Sigmoid colon (tissue), 6 donors: ENCODE measurements at regions not wholly inside any gene's neighbourhood (a gene's known extent, or its start where the extent isn't known, plus 50 kb on each side); places are given as distances from the start of the nearest gene placed in this dataset.
A peak's percentile ranks its signal among the peaks of the same experiment; 100 is the strongest.

Experiments
- DNase-seq: peaks from one replicate; pipeline ENCODE4 v3.0.0-alpha.2; 2019
- H3K27ac ChIP-seq, 4 donors: fragments of 200-600 bp; sonication (generic); one replicate each; pipeline ENCODE4 v1.5.1; 2016 to 2019; ENCODE audit warnings: mild to moderate bottlenecking in 1 of 4
- H3K27me3 ChIP-seq, 3 donors: fragments of 200-600 bp; sonication (generic); one replicate each; pipeline ENCODE4 v1.5.1; 2019; ENCODE audit warnings: mild to moderate bottlenecking in 1 of 3
- H3K36me3 ChIP-seq, 4 donors: fragments of 200-600 bp; sonication (generic); one replicate each; pipeline ENCODE4 v1.5.1; 2016 to 2019
- H3K4me1 ChIP-seq, 4 donors: fragments of 200-600 bp; sonication (generic); one replicate each; pipeline ENCODE4 v1.5.1; 2017 to 2019
- H3K4me3 ChIP-seq, 4 donors: fragments of 200-600 bp; sonication (generic); one replicate each; pipeline ENCODE4 v1.5.1; 2017 to 2019; ENCODE audit warnings: mild to moderate bottlenecking in 2 of 4, moderate library complexity in 1 of 4
- H3K9me3 ChIP-seq, 4 donors: fragments of 200-600 bp in 3 of 4; sonication (generic) in 3 of 4; one replicate each; pipeline versions ENCODE4 v1.5.1 to v1.6.1; 2013 to 2019
- EP300 ChIP-seq, 4 donors: sonication (generic); formaldehyde crosslinking; IDR thresholded peaks; one replicate each; pipeline ENCODE4 v1.6.1; 2017; ENCODE audit warnings: antibody characterized with exemption in 4 of 4
- POLR2A ChIP-seq, 2 donors: fragments of 450-650 bp; IDR thresholded peaks; one replicate each; pipeline ENCODE4 v1.6.1; 2016; ENCODE audit warnings: antibody characterized with exemption in 2 of 2, mild to moderate bottlenecking in 2 of 2, moderate library complexity in 2 of 2
- POLR2AphosphoS5 ChIP-seq, 4 donors: sonication (generic); formaldehyde crosslinking; IDR thresholded peaks; one replicate each; pipeline ENCODE4 v1.6.1; 2017; ENCODE audit warnings: antibody characterized with exemption in 4 of 4
- WGBS, 2 donors: extraction: QIAGEN DNeasy Blood & Tissue Kit; methylation state at CpG; one replicate each; pipeline ENCODE4 v1.1.7; 2013; 5-methylcytosine and 5-hydroxymethylcytosine counted together
- intact Hi-C: fragments of 100-400 bp; cut with DNase I; formaldehyde crosslinking; loops from one replicate; pipeline ENCODE4 v1.15.1; 2023
- TF ChIP-seq, protein P1 (sequence below), 4 experiments: fragments of 450-650 bp in 3 of 4; fragments of 200-600 bp in 1 of 4; IDR thresholded peaks; one replicate each; pipeline ENCODE4 v1.5.1; 2016 to 2019; ENCODE audit warnings: antibody characterized with exemption in 4 of 4, mild to moderate bottlenecking in 3 of 4, moderate library complexity in 2 of 4
- donor health status: healthy with polysubstance abuse.
- donor health status: healthy.

- Histone ChIP-seq H3K27ac (peak overlapping the region; percentile 63 to 78 (median 69)), H3K4me1 (peaks cover 0 to 40% (median 33%) of the 10 kb centered on the region in 4 donors), H3K27me3 (no peaks in the 10 kb centered on the region), H3K36me3 (no peaks in the 10 kb centered on the region), H3K9me3 (no peaks in the 10 kb centered on the region), H3K4me3 (no peak overlapping the region)
- WGBS, 2 donors, result 46 to 75% methylated on average over 2 of the region's 2 CpGs
- no peak for DNase-seq
- intact Hi-C loops, result loop anchor here (2.0 to 5.0 kb wide), 3 partner anchors 42 to 275 kb away; partner anchors contain the start of gene NUDT4
- no peak for TF ChIP-seq POLR2A (IDR thresholded peaks at IDR 0.05)
- TF ChIP-seq POLR2AphosphoS5 (IDR thresholded peaks at IDR 0.05), result no peak
These were observed 173.6 kb upstream of the EEA1 start for GRCh38 chr12:93102744-93103143.

DNA sequence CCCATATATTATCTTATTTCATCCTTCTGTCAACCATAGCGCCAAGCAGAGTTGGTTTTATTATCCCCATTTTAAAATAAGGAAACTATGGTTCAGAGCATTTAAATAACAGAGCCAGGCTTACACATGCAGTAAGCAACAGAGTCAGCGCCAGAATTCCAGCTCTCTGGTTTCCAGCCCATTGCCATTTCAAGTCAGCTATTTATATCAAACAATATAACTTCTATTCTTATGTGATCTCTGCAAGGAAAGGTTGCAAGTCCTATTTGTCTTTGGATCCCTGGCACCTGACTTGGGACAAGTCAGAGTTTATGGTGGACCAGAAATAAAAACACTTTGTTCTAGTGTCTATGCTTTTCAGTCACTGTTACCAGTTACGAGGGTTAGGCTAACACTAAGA lies 174.1 kb upstream of the EEA1 start:
- Histone ChIP-seq H3K36me3 (no peaks in the 10 kb centered on the region), H3K4me3 (no peak overlapping the region), H3K9me3 (no peaks in the 10 kb centered on the region), H3K27ac (peak overlapping the region; percentile 63 to 78 (median 69)), H3K27me3 (no peaks in the 10 kb centered on the region), H3K4me1 (peaks cover 0 to 44% (median 37%) of the 10 kb centered on the region in 4 donors)
- TF ChIP-seq POLR2A (IDR thresholded peaks at IDR 0.05) (no peak), EP300 (IDR thresholded peaks at IDR 0.05) (peak in 1 of 4 donors; percentile 62), POLR2AphosphoS5 (IDR thresholded peaks at IDR 0.05) (peak in 3 of 4 donors; percentile 52 to 60 (median 55))
- TF ChIP-seq, protein P1, sequence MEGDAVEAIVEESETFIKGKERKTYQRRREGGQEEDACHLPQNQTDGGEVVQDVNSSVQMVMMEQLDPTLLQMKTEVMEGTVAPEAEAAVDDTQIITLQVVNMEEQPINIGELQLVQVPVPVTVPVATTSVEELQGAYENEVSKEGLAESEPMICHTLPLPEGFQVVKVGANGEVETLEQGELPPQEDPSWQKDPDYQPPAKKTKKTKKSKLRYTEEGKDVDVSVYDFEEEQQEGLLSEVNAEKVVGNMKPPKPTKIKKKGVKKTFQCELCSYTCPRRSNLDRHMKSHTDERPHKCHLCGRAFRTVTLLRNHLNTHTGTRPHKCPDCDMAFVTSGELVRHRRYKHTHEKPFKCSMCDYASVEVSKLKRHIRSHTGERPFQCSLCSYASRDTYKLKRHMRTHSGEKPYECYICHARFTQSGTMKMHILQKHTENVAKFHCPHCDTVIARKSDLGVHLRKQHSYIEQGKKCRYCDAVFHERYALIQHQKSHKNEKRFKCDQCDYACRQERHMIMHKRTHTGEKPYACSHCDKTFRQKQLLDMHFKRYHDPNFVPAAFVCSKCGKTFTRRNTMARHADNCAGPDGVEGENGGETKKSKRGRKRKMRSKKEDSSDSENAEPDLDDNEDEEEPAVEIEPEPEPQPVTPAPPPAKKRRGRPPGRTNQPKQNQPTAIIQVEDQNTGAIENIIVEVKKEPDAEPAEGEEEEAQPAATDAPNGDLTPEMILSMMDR (IDR thresholded peaks at IDR 0.05), result no peak
- 35 to 68% methylated on average over 3 of the region's 3 CpGs for WGBS, 2 donors
- peak; percentile 88 for DNase-seq
- intact Hi-C loops, result loop anchor here (2.0 to 5.0 kb wide), 3 partner anchors 42 to 274 kb away; partner anchors contain the start of gene NUDT4

- no peaks in the 10 kb centered on the region for H3K9me3 ChIP-seq
- no peak for DNase-seq
- TF ChIP-seq, protein P1 (IDR thresholded peaks at IDR 0.05), result no peak
- no peak for TF ChIP-seq POLR2A (IDR thresholded peaks at IDR 0.05)
- TF ChIP-seq POLR2AphosphoS5 (IDR thresholded peaks at IDR 0.05), result no peak
- TF ChIP-seq EP300 (IDR thresholded peaks at IDR 0.05), result no peak
- no peak overlapping the region for H3K27ac ChIP-seq
- intact Hi-C loops, result loop anchor here (5.0 kb wide), 2 partner anchors 78 to 273 kb away; partner anchors contain the start of gene NUDT4
- no peak overlapping the region for H3K4me3 ChIP-seq
- WGBS, 2 donors, result 92 to 95% methylated on average over 1 of the region's 1 CpG
- peaks cover 0 to 58% (median 50%) of the 10 kb centered on the region in 4 donors for H3K4me1 ChIP-seq
- no peaks in the 10 kb centered on the region for H3K36me3 ChIP-seq
- no peaks in the 10 kb centered on the region for H3K27me3 ChIP-seq
These were observed 175.4 kb upstream of the EEA1 start for GRCh38 chr12:93104535-93104934.

GRCh38 chr12:93106910-93107309 lies 177.8 kb upstream of the EEA1 start:
- no peak for DNase-seq
- Histone ChIP-seq H3K9me3 (no peaks in the 10 kb centered on the region), H3K27me3 (no peaks in the 10 kb centered on the region), H3K36me3 (no peaks in the 10 kb centered on the region), H3K4me1 (peaks cover 0 to 60% (median 53%) of the 10 kb centered on the region in 4 donors), H3K27ac (peak overlapping the region in 1 of 4 donors; percentile 30), H3K4me3 (no peak overlapping the region)
- 75 to 79% methylated on average over 2 of the region's 2 CpGs for WGBS, 2 donors
- TF ChIP-seq EP300 (IDR thresholded peaks at IDR 0.05) (no peak), POLR2AphosphoS5 (IDR thresholded peaks at IDR 0.05) (no peak), POLR2A (IDR thresholded peaks at IDR 0.05) (no peak)
- TF ChIP-seq, protein P1 (IDR thresholded peaks at IDR 0.05), result no peak
- intact Hi-C loops, result no loop called here

DNA sequence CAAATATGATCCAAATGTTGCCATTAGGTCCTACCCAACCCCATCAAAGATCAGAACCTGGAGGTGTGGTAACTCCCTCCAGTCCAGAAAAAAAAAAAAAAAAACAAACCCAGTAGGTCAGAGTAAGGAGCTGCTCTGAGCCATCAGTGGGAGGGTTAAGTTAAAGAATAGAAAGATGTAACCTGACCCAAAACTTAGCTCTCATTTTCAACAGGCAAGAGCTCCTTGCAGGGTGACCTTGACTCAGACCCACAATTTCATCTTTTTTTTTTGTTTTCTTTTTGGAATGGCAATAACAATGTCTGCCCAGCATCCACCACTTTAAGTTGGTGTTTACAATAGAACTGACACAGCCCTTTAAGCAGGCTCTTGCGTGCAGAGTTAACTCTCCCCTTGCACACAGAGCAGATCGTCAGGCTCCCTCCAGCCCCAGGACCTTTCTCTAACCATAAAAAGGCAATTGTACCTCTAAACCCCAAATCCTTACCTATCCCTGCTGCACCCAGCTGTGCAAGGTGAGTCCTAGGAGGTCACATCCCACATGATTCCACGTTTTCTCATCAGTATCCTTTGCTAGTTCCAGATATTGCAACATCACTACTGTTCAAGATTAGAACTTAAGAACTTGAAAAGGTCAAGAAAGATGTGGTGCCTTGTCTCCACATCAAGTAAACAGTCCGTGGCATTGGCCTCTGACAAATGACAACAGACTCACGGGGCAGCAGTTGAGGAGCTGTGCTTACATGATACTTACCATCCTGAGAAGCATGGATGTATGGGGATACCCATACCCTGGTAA lies 178.6 kb upstream of the EEA1 start:
- no peaks in the 10 kb centered on the region for H3K36me3 ChIP-seq
- peak overlapping the region in 2 of 4 donors; percentile 30 to 49 for H3K27ac ChIP-seq
- intact Hi-C loops, result no loop called here
- H3K4me3 ChIP-seq, result no peak overlapping the region
- no peaks in the 10 kb centered on the region for H3K27me3 ChIP-seq
- peaks cover 0 to 61% (median 47%) of the 10 kb centered on the region in 4 donors for H3K4me1 ChIP-seq
- 73 to 83% methylated on average over 5 of the region's 5 CpGs for WGBS, 2 donors
- H3K9me3 ChIP-seq, result no peaks in the 10 kb centered on the region
- no peak for DNase-seq
- TF ChIP-seq EP300 (IDR thresholded peaks at IDR 0.05), result no peak
- TF ChIP-seq POLR2AphosphoS5 (IDR thresholded peaks at IDR 0.05), result no peak
- TF ChIP-seq, protein P1 (IDR thresholded peaks at IDR 0.05), result no peak
